Body of pancreas (tissue), 4 donors: ENCODE measurements at regions not wholly inside any gene's neighbourhood (a gene's known extent, or its start where the extent isn't known, plus 50 kb on each side); places are given as distances from the start of the nearest gene placed in this dataset.
"Not testable (repeated sequence)": the region's sequence is repeated elsewhere in the genome, so short reads cannot be mapped to it uniquely, and the experiment has no call there.

Experiments used
- POLR2A ChIP-seq, 3 donors: fragments of 450-650 bp; IDR thresholded peaks; one replicate each; pipeline ENCODE4 v1.6.1; 2016; ENCODE audit warnings: antibody characterized with exemption in 3 of 3, mild to moderate bottlenecking in 2 of 3
- TF ChIP-seq, protein P1 (sequence below), 7 experiments: fragments of 450-650 bp in 4 of 7; fragments of 200-600 bp in 3 of 7; sonication (generic) in 3 of 7; IDR thresholded peaks; one replicate each; pipeline ENCODE4 v1.5.1; 2016 to 2019; ENCODE audit warnings: antibody characterized with exemption in 7 of 7

DNA sequence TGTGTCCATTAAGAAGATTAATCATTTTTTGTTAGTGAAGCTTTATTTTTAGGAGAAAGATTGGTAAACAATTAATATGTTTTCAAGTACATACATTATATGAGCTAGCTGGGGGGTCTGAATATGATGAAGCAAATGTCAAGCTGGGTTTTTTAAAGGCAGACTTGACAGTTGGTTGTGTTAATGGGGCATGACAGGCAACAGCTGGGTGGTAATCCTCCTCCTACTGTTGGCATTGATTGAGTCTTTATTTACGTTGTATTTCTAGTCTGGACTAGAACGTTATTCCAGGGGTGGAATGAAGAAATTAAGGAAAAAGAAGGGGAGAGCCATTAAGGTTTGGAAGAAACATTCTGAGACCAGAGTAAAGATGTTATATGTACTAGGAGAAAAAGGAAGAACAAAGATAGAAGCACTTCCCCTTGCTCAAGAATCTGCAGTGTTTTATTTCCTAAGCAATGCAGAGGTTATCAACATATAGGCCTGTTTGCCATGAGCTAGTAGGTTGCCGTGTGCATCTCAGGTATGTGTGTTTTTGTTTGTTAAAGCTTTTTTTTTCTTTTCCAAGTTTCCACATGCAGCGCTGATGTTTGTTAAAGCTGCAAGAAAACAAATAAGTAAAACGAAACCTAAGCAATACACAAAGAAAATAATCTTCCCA, 95.4 kb upstream of the SEC22B start:
- TF ChIP-seq, protein P1, sequence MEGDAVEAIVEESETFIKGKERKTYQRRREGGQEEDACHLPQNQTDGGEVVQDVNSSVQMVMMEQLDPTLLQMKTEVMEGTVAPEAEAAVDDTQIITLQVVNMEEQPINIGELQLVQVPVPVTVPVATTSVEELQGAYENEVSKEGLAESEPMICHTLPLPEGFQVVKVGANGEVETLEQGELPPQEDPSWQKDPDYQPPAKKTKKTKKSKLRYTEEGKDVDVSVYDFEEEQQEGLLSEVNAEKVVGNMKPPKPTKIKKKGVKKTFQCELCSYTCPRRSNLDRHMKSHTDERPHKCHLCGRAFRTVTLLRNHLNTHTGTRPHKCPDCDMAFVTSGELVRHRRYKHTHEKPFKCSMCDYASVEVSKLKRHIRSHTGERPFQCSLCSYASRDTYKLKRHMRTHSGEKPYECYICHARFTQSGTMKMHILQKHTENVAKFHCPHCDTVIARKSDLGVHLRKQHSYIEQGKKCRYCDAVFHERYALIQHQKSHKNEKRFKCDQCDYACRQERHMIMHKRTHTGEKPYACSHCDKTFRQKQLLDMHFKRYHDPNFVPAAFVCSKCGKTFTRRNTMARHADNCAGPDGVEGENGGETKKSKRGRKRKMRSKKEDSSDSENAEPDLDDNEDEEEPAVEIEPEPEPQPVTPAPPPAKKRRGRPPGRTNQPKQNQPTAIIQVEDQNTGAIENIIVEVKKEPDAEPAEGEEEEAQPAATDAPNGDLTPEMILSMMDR (IDR thresholded peaks at IDR 0.05), result not testable (repeated sequence)
- TF ChIP-seq POLR2A (IDR thresholded peaks at IDR 0.05), result not testable (repeated sequence)
